ENCODE measurements at regions not wholly inside any gene's neighbourhood (a gene's known extent, or its start where the extent isn't known, plus 50 kb on each side); places are given as distances from the start of the nearest gene placed in this dataset.
"Not testable (repeated sequence)": the region's sequence is repeated elsewhere in the genome, so short reads cannot be mapped to it uniquely, and the experiment has no call there.

GRCh38 chr10:3570131-3570729 lies 214.8 kb downstream of the KLF6 start:
- FAIRE-seq, result no peak

GRCh38 chr10:3568983-3569382 lies 216.0 kb downstream of the KLF6 start:
- no peak for FAIRE-seq

DNA sequence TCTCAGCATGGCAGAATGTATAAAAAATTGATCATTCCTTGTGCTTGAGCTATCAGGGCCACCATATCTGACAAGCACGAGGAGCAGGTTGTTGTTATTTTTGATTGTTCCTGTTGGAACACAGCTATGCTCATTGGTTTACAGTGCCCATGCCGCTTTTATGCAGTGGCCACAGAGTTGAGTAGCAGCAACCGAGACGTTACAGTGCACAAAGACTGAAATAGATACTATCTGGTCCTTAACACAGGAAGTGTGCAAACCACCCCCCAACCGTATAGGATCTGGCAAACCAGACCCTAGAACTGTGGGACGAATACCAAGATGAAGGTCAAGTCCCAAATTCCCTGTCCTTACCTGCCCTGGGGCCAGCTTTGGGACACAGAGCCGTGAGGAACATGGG lies 216.6 kb downstream of the KLF6 start:
- no peak for FAIRE-seq

GRCh38 chr10:3567291-3567963 lies 217.6 kb downstream of the KLF6 start:
- FAIRE-seq, result no peak

GRCh38 chr10:3566627-3567026 lies 218.4 kb downstream of the KLF6 start:
- FAIRE-seq, result no peak

GRCh38 chr10:3564346-3565002 lies 220.5 kb downstream of the KLF6 start:
- FAIRE-seq, result no peak

DNA sequence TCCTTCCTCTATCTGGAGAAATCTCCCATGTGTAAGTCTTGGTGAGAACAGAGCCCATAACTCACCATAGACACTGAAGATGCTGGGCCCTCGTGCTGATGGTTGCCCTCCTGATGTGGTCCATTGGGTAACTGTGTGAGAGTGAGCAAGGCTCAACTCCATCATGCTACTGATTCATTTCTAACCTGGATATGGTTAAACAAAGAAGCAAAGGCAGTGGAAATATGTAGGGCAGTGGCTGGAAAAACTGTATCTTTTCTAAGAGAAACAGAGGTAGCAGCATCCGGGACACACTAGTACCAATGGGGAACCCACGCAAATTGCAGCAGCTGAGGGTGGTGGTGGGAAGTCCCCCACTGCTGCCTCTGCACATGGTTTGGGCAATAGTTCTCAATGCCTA lies 221.7 kb downstream of the KLF6 start:
- no peak for FAIRE-seq

DNA sequence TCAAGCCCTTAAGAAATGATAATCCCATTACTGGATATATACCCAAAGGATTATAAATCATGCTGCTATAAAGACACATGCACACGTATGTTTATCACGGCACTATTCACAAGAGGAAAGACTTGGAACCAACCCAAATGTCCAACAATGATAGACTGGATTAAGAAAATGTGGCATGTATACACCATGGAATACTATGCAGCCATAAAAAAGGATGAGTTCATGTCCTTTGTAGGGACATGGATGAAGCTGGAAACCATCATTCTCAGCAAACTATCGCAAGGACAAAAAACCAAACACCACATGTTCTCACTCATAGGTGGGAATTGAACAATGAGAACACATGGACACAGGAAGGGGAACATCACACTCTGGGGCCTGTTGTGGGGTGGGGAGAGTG lies 224.4 kb downstream of the KLF6 start:
- not testable (repeated sequence) for FAIRE-seq

GRCh38 chr10:3559527-3559926 lies 225.5 kb downstream of the KLF6 start:
- FAIRE-seq, result no peak

GRCh38 chr10:3559011-3559410 lies 226.0 kb downstream of the KLF6 start:
- FAIRE-seq, result no peak

GRCh38 chr10:3556191-3557017 lies 228.6 kb downstream of the KLF6 start:
- not testable (repeated sequence) for FAIRE-seq

GRCh38 chr10:3554121-3554522 lies 230.9 kb downstream of the KLF6 start:
- FAIRE-seq, result no peak

GRCh38 chr10:3552281-3552680 lies 232.7 kb downstream of the KLF6 start:
- no peak for FAIRE-seq

GRCh38 chr10:3551761-3552160 lies 233.2 kb downstream of the KLF6 start:
- no peak for FAIRE-seq

- FAIRE-seq, result no peak
These were observed 235.9 kb downstream of the KLF6 start for GRCh38 chr10:3549118-3549517.

DNA sequence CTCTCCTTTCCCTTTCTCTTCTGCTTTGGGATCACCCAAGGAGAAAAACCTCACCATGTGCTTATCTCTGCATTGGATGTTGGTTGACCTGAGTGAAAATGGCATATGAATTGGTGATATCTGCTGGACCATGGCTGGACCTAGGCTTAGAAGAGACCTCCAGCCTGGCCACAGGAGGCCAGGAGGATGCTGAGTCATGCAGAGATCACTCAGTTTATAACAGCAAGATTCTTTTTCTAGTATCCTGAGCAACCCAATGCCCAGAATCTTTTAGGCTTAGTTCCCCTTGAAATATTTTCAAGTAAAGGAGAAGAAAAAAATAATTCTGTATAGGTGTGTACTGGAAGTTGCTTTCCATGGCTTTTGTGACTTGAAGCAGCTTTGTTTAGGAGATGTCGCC lies 236.3 kb downstream of the KLF6 start:
- no peak for FAIRE-seq

- FAIRE-seq, result no peak
These were observed 236.9 kb downstream of the KLF6 start for GRCh38 chr10:3548076-3548475.

DNA sequence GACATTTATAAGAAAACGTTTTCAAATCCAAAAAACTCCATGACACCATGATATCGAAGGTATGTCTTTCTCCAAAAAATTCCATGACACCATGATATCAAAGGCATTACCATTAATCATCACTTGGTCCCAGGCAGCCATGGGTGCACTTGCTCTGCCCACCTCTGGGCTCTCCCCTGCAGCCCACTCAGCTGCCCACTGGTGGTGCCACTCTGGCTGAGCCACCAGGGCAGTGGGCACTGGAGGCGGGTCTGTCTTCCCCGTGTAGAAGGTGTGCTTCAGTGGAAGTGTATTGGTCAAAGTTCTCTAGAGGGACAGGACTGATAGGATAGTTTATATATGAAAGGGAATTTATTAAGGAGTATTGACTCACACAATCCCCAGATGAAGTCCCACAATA lies 240.4 kb downstream of the KLF6 start:
- FAIRE-seq, result no peak

GRCh38 chr10:3542185-3542611 lies 242.8 kb downstream of the KLF6 start:
- no peak for FAIRE-seq

- FAIRE-seq, result no peak
These were observed 245.2 kb downstream of the KLF6 start for GRCh38 chr10:3539696-3540383.

- no peak for FAIRE-seq
These were observed 246.1 kb downstream of the KLF6 start for GRCh38 chr10:3538656-3539531.

DNA sequence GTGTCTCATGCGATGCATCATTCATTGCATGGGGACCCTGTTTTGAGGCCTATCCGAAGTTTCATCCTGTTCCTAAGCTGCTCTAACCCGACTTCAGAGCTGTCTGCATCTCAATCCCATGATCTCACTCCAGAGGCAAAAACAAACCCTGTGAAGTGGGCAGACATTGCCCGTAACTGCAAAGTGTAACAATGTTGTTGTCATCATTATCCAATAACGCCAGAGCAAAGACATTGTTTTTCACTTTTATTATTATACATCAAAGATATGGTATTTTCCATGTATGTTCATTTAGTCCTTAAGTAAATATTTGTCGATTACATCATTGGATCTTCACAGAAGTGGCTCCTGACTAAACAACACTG lies 246.7 kb downstream of the KLF6 start:
- no peak for FAIRE-seq

Measured in TTC549 (cell line).